HEK293 (cell line): ENCODE measurements at regions not wholly inside any gene's neighbourhood (a gene's known extent, or its start where the extent isn't known, plus 50 kb on each side); places are given as distances from the start of the nearest gene placed in this dataset.

Experiments
- GLI2 ChIP-seq: fragments of 450-650 bp; formaldehyde crosslinking; IDR thresholded peaks from 2 replicates; pipeline ENCODE4; 2017; ENCODE audit warnings: missing biosample characterization, missing genetic modification characterization, low read depth, borderline replicate concordance
- ZFP37 ChIP-seq: fragments of 450-650 bp; formaldehyde crosslinking; IDR thresholded peaks from 2 replicates; pipeline ENCODE4 v1.5.1; 2016; ENCODE audit warnings: missing biosample characterization, missing genetic modification characterization
- ZNF157 ChIP-seq: fragments of 450-650 bp; formaldehyde crosslinking; IDR thresholded peaks from 2 replicates; pipeline ENCODE4 v1.5.1; 2016; ENCODE audit warnings: missing biosample characterization, missing genetic modification characterization
- ZNF184 ChIP-seq: fragments of 450-650 bp; IDR thresholded peaks from 2 replicates; pipeline ENCODE4 v1.5.1; 2018; ENCODE audit warnings: missing biosample characterization, mild to moderate bottlenecking, missing genetic modification characterization
- ZNF776 ChIP-seq: fragments of 450-650 bp; formaldehyde crosslinking; IDR thresholded peaks from 2 replicates; pipeline ENCODE4 v1.5.0; 2017; ENCODE audit warnings: missing biosample characterization, missing genetic modification characterization, borderline replicate concordance
- ZXDB ChIP-seq: fragments of 450-650 bp; formaldehyde crosslinking; IDR thresholded peaks from 2 replicates; pipeline ENCODE4 v1.5.1; 2016; ENCODE audit warnings: missing biosample characterization, missing genetic modification characterization
- TF ChIP-seq, protein P1 (sequence below): fragments of 450-650 bp; formaldehyde crosslinking; IDR thresholded peaks from 2 replicates; pipeline ENCODE4 v1.5.1; 2016; ENCODE audit warnings: missing biosample characterization, missing genetic modification characterization
- TF ChIP-seq, protein P2 (sequence below): fragments of 450-650 bp; formaldehyde crosslinking; IDR thresholded peaks from 2 replicates; pipeline ENCODE4 v1.5.1; 2016; ENCODE audit warnings: missing biosample characterization, missing genetic modification characterization, low read depth
- TF ChIP-seq, protein P3 (sequence below): fragments of 450-650 bp; IDR thresholded peaks from 2 replicates; pipeline ENCODE4 v1.5.1; 2018; ENCODE audit warnings: missing biosample characterization, mild to moderate bottlenecking, missing genetic modification characterization
- TF ChIP-seq, protein P4 (sequence below): fragments of 450-650 bp; formaldehyde crosslinking; IDR thresholded peaks from 2 replicates; pipeline ENCODE4 v1.5.1; 2016; ENCODE audit warnings: missing biosample characterization, missing genetic modification characterization

DNA sequence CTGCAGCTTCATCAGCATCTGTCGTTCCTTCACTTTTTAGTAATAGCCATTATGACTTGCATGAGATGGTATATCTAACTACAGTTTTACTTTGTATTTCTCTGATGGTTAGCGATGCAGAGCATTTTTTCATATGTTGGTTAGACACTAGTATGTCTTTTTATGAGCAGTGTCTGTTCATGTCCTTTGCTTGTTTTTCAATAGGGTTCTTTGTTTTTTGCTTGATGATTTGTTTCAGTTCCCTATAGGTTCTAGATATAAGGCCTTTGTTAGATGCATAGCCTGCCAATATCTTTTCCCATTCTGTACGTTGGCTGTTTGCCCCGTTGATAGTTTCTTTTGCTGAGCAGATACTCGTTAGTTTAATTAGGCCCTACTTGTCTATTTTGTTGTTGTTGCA is 487.2 kb upstream of the BCHE start:
- no peak for TF ChIP-seq ZFP37
- TF ChIP-seq, protein P1, sequence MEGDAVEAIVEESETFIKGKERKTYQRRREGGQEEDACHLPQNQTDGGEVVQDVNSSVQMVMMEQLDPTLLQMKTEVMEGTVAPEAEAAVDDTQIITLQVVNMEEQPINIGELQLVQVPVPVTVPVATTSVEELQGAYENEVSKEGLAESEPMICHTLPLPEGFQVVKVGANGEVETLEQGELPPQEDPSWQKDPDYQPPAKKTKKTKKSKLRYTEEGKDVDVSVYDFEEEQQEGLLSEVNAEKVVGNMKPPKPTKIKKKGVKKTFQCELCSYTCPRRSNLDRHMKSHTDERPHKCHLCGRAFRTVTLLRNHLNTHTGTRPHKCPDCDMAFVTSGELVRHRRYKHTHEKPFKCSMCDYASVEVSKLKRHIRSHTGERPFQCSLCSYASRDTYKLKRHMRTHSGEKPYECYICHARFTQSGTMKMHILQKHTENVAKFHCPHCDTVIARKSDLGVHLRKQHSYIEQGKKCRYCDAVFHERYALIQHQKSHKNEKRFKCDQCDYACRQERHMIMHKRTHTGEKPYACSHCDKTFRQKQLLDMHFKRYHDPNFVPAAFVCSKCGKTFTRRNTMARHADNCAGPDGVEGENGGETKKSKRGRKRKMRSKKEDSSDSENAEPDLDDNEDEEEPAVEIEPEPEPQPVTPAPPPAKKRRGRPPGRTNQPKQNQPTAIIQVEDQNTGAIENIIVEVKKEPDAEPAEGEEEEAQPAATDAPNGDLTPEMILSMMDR (tag by site-specific recombination) = no peak
- TF ChIP-seq, protein P2, sequence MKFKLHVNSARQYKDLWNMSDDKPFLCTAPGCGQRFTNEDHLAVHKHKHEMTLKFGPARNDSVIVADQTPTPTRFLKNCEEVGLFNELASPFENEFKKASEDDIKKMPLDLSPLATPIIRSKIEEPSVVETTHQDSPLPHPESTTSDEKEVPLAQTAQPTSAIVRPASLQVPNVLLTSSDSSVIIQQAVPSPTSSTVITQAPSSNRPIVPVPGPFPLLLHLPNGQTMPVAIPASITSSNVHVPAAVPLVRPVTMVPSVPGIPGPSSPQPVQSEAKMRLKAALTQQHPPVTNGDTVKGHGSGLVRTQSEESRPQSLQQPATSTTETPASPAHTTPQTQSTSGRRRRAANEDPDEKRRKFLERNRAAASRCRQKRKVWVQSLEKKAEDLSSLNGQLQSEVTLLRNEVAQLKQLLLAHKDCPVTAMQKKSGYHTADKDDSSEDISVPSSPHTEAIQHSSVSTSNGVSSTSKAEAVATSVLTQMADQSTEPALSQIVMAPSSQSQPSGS (tag by site-specific recombination) = no peak
- no peak for TF ChIP-seq ZXDB (tag by site-specific recombination)
- TF ChIP-seq GLI2 = no peak
- TF ChIP-seq ZNF184 (tag by site-specific recombination) = no peak
- TF ChIP-seq, protein P3, sequence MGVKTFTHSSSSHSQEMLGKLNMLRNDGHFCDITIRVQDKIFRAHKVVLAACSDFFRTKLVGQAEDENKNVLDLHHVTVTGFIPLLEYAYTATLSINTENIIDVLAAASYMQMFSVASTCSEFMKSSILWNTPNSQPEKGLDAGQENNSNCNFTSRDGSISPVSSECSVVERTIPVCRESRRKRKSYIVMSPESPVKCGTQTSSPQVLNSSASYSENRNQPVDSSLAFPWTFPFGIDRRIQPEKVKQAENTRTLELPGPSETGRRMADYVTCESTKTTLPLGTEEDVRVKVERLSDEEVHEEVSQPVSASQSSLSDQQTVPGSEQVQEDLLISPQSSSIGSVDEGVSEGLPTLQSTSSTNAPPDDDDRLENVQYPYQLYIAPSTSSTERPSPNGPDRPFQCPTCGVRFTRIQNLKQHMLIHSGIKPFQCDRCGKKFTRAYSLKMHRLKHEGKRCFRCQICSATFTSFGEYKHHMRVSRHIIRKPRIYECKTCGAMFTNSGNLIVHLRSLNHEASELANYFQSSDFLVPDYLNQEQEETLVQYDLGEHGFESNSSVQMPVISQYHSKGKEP (tag by site-specific recombination) = no peak
- no peak for TF ChIP-seq ZNF776
- no peak for TF ChIP-seq ZNF157
- TF ChIP-seq, protein P4, sequence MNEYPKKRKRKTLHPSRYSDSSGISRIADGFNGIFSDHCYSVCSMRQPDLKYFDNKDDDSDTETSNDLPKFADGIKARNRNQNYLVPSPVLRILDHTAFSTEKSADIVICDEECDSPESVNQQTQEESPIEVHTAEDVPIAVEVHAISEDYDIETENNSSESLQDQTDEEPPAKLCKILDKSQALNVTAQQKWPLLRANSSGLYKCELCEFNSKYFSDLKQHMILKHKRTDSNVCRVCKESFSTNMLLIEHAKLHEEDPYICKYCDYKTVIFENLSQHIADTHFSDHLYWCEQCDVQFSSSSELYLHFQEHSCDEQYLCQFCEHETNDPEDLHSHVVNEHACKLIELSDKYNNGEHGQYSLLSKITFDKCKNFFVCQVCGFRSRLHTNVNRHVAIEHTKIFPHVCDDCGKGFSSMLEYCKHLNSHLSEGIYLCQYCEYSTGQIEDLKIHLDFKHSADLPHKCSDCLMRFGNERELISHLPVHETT (tag by site-specific recombination) = no peak
